Coronary artery (tissue), 2 donors: ENCODE measurements at regions not wholly inside any gene's neighbourhood (a gene's known extent, or its start where the extent isn't known, plus 50 kb on each side); places are given as distances from the start of the nearest gene placed in this dataset.

Experiments
- DNase-seq: peaks from one replicate; pipeline ENCODE4 v3.0.0-alpha.2; 2017; ENCODE audit warnings: low spot score
- H3K27ac ChIP-seq, 2 donors: fragments of 200-600 bp; sonication (generic); one replicate each; pipeline ENCODE4 v1.5.1; 2016 to 2019
- H3K4me3 ChIP-seq: fragments of 200-600 bp; sonication (generic); 2 replicates; pipeline ENCODE4 v1.5.1; 2016; ENCODE audit warnings: mild to moderate bottlenecking, moderate library complexity
- CTCF ChIP-seq: fragments of 200-600 bp; sonication (generic); IDR thresholded peaks from one replicate; pipeline ENCODE4 v1.5.1; 2019; ENCODE audit warnings: antibody characterized with exemption

- H3K4me3 ChIP-seq: no peak overlapping the region
- no peak for TF ChIP-seq CTCF
- DNase-seq: no peak
These were observed 68.2 kb upstream of the AMPD3 start for GRCh38 chr11:10386861-10387205.

GRCh38 chr11:10387206-10388083, 67.6 kb upstream of the AMPD3 start:
- Histone ChIP-seq H3K4me3 (no peak overlapping the region), H3K27ac (peak overlapping the region in 1 of 2 donors; percentile 84)
- TF ChIP-seq CTCF: no peak
- DNase-seq: peak; percentile 84

More at GRCh38 chr11:10386861-10387205, 68.2 kb upstream of the AMPD3 start:
- peak overlapping the region in 1 of 2 donors; percentile 84 for H3K27ac ChIP-seq

- peak overlapping the region in 1 of 2 donors; percentile 69 for H3K27ac ChIP-seq
- H3K4me3 ChIP-seq: no peak overlapping the region
These were observed 67.0 kb upstream of the AMPD3 start for GRCh38 chr11:10388101-10388500.

GRCh38 chr11:10388574-10388973, 66.5 kb upstream of the AMPD3 start:
- Histone ChIP-seq H3K4me3 (no peak overlapping the region), H3K27ac (peak overlapping the region in 1 of 2 donors; percentile 69)
- DNase-seq: no peak
- no peak for TF ChIP-seq CTCF

More at GRCh38 chr11:10388101-10388500, 67.0 kb upstream of the AMPD3 start:
- no peak for DNase-seq
- no peak for TF ChIP-seq CTCF

- no peak for DNase-seq
- TF ChIP-seq CTCF: no peak
- Histone ChIP-seq H3K4me3 (no peak overlapping the region), H3K27ac (no peak overlapping the region)
These were observed 64.7 kb upstream of the AMPD3 start for GRCh38 chr11:10390375-10390774.

- no peak for TF ChIP-seq CTCF
- Histone ChIP-seq H3K4me3 (no peak overlapping the region), H3K27ac (no peak overlapping the region)
- DNase-seq: no peak
These were observed 62.7 kb upstream of the AMPD3 start for GRCh38 chr11:10392095-10393079.
